HUES6 (cell line): ENCODE measurements at regions not wholly inside any gene's neighbourhood (a gene's known extent, or its start where the extent isn't known, plus 50 kb on each side); places are given as distances from the start of the nearest gene placed in this dataset.
"Not testable (repeated sequence)": the region's sequence is repeated elsewhere in the genome, so short reads cannot be mapped to it uniquely, and the experiment has no call there.

Experiments used
- H3K27ac ChIP-seq: 2 replicates; pipeline ENCODE4 v1.7.0; 2013; ENCODE audit warnings: low read depth, mild to moderate bottlenecking, low read length, inconsistent platforms
- H3K27me3 ChIP-seq: 2 replicates; pipeline ENCODE4 v1.6.1; 2013; ENCODE audit warnings: low read length; ENCODE audit not compliant: control insufficient read depth, insufficient read depth
- H3K36me3 ChIP-seq: 2 replicates; pipeline ENCODE4 v1.6.1; 2013; ENCODE audit warnings: low read length; ENCODE audit not compliant: control insufficient read depth, insufficient read depth
- H3K4me1 ChIP-seq: 2 replicates; pipeline ENCODE4 v1.6.1; 2013; ENCODE audit warnings: low read length; ENCODE audit not compliant: control insufficient read depth, insufficient read depth
- H3K4me3 ChIP-seq: 2 replicates; pipeline ENCODE4 v1.5.1; 2013; ENCODE audit warnings: low read depth, low read length
- H3K9ac ChIP-seq: one replicate; pipeline ENCODE4 v1.6.1; 2013; ENCODE audit warnings: mild to moderate bottlenecking, low read length
- H3K9me3 ChIP-seq: 2 replicates; pipeline ENCODE4 v1.6.1; 2013; ENCODE audit warnings: low read depth, low read length; ENCODE audit not compliant: control insufficient read depth, insufficient read depth

GRCh38 chr12:33115716-33116115 lies 219.1 kb upstream of the PKP2 start:
- Histone ChIP-seq H3K36me3 (no peaks in the 10 kb centered on the region), H3K27me3 (no peaks in the 10 kb centered on the region), H3K9me3 (no peaks in the 10 kb centered on the region; the same call in 1 of the 2 replicates), H3K4me1 (peaks cover 21% of the 10 kb centered on the region), H3K4me3 (no peak overlapping the region), H3K9ac (no peak overlapping the region), H3K27ac (peak overlapping the region; percentile 35; the same call in 1 of the 2 replicates)

GRCh38 chr12:33111850-33112249 lies 215.3 kb upstream of the PKP2 start:
- H3K9me3 ChIP-seq, result peaks cover 14% of the 10 kb centered on the region
- H3K27ac ChIP-seq, result no peak overlapping the region
- no peak overlapping the region for H3K9ac ChIP-seq
- H3K4me3 ChIP-seq, result no peak overlapping the region
- H3K36me3 ChIP-seq, result 0 out of 2 replicates have a peak, but pooled peaks cover 3% of the 10 kb centered on the region
- peaks cover 21% of the 10 kb centered on the region for H3K4me1 ChIP-seq
- H3K27me3 ChIP-seq, result no peaks in the 10 kb centered on the region

- H3K36me3 ChIP-seq, H3K27ac ChIP-seq, H3K9ac ChIP-seq, H3K27me3 ChIP-seq, H3K4me3 ChIP-seq: not testable (repeated sequence)
- Histone ChIP-seq H3K9me3 (peaks cover 14% of the 10 kb centered on the region), H3K4me1 (peaks cover 12% of the 10 kb centered on the region)
Observed at GRCh38 chr12:33107827-33108226, 211.2 kb upstream of the PKP2 start.

- no peaks in the 10 kb centered on the region for H3K36me3 ChIP-seq
- H3K9ac ChIP-seq, result no peak overlapping the region
- peaks cover 13% of the 10 kb centered on the region; the same call in 1 of the 2 replicates for H3K9me3 ChIP-seq
- no peak overlapping the region for H3K4me3 ChIP-seq
- H3K27me3 ChIP-seq, result no peaks in the 10 kb centered on the region
- H3K4me1 ChIP-seq, result no peaks in the 10 kb centered on the region
- H3K27ac ChIP-seq, result no peak overlapping the region
Observed at GRCh38 chr12:33093534-33093933, 197.0 kb upstream of the PKP2 start.

GRCh38 chr12:33087876-33088275 lies 191.3 kb upstream of the PKP2 start:
- H3K36me3 ChIP-seq, H3K27me3 ChIP-seq, H3K9me3 ChIP-seq, H3K4me3 ChIP-seq, H3K9ac ChIP-seq, H3K27ac ChIP-seq, H3K4me1 ChIP-seq: not testable (repeated sequence)

GRCh38 chr12:33076401-33076800 lies 179.8 kb upstream of the PKP2 start:
- peaks cover 18% of the 10 kb centered on the region; the same call in 1 of the 2 replicates for H3K9me3 ChIP-seq
- H3K4me3 ChIP-seq, H3K27ac ChIP-seq, H3K9ac ChIP-seq, H3K27me3 ChIP-seq, H3K4me1 ChIP-seq, H3K36me3 ChIP-seq: not testable (repeated sequence)

GRCh38 chr12:33075130-33075766 lies 178.7 kb upstream of the PKP2 start:
- H3K9me3 ChIP-seq, result peaks cover 18% of the 10 kb centered on the region; the same call in 1 of the 2 replicates
- H3K27me3 ChIP-seq, H3K4me3 ChIP-seq, H3K36me3 ChIP-seq, H3K4me1 ChIP-seq, H3K9ac ChIP-seq, H3K27ac ChIP-seq: not testable (repeated sequence)

GRCh38 chr12:33061844-33062243 lies 165.3 kb upstream of the PKP2 start:
- Histone ChIP-seq H3K9me3 (no peaks in the 10 kb centered on the region; the same call in 1 of the 2 replicates), H3K27ac (no peak overlapping the region), H3K27me3 (no peaks in the 10 kb centered on the region), H3K9ac (no peak overlapping the region), H3K4me3 (no peak overlapping the region), H3K4me1 (no peaks in the 10 kb centered on the region), H3K36me3 (no peaks in the 10 kb centered on the region)

- Histone ChIP-seq H3K4me1 (peaks cover 6% of the 10 kb centered on the region; the same call in 1 of the 2 replicates), H3K36me3 (no peaks in the 10 kb centered on the region; the same call in 1 of the 2 replicates), H3K9ac (no peak overlapping the region), H3K4me3 (no peak overlapping the region), H3K27me3 (no peaks in the 10 kb centered on the region), H3K27ac (no peak overlapping the region), H3K9me3 (peaks cover 7% of the 10 kb centered on the region; the same call in 1 of the 2 replicates)
Observed at GRCh38 chr12:33054371-33054770, 157.8 kb upstream of the PKP2 start.

- H3K27me3 ChIP-seq, result no peaks in the 10 kb centered on the region
Observed at GRCh38 chr12:33052141-33053051, 155.8 kb upstream of the PKP2 start.

GRCh38 chr12:33047666-33048065 lies 151.1 kb upstream of the PKP2 start:
- Histone ChIP-seq H3K36me3 (no peaks in the 10 kb centered on the region), H3K27me3 (no peaks in the 10 kb centered on the region), H3K9ac (no peak overlapping the region), H3K9me3 (no peaks in the 10 kb centered on the region; the same call in 1 of the 2 replicates), H3K4me3 (no peak overlapping the region), H3K27ac (no peak overlapping the region), H3K4me1 (no peaks in the 10 kb centered on the region)

More at GRCh38 chr12:33052141-33053051, 155.8 kb upstream of the PKP2 start:
- no peak overlapping the region for H3K9ac ChIP-seq
- H3K4me1 ChIP-seq, result peaks cover 6% of the 10 kb centered on the region; the same call in 1 of the 2 replicates
- H3K27ac ChIP-seq, result no peak overlapping the region
- H3K4me3 ChIP-seq, result no peak overlapping the region
- H3K36me3 ChIP-seq, result no peaks in the 10 kb centered on the region; the same call in 1 of the 2 replicates
- peaks cover 7% of the 10 kb centered on the region; the same call in 1 of the 2 replicates for H3K9me3 ChIP-seq
